HL-60 (cell line): ENCODE measurements at regions not wholly inside any gene's neighbourhood (a gene's known extent, or its start where the extent isn't known, plus 50 kb on each side); places are given as distances from the start of the nearest gene placed in this dataset.

Source experiments
- DNase-seq, 2 experiments: peaks; one replicate each; pipeline ENCODE4 v3.0.0-alpha.2; 2010 to 2020; ENCODE audit warnings: low read depth in 1 of 2, low spot score in 1 of 2
- H3K27ac ChIP-seq: fragments of 250-450 bp; sonication (Bioruptor Pico); replicated peaks from 2 replicates; pipeline ENCODE4 v1.5.1; 2020; ENCODE audit warnings: mild to moderate bottlenecking, moderate library complexity
- H3K27me3 ChIP-seq: fragments of 250-450 bp; sonication (Bioruptor Pico); 2 replicates; pipeline ENCODE4 v1.5.1; 2021; ENCODE audit warnings: mild to moderate bottlenecking, moderate library complexity; ENCODE audit not compliant: insufficient read depth, poor library complexity, severe bottlenecking
- H3K4me3 ChIP-seq: replicated peaks from 2 replicates; pipeline ENCODE4 v1.5.1; 2011; ENCODE audit warnings: mild to moderate bottlenecking, control low read depth, low read length; ENCODE audit not compliant: insufficient read depth
- GABPA ChIP-seq: IDR thresholded peaks from 2 replicates; pipeline ENCODE4 v1.6.1; 2012; ENCODE audit warnings: low read depth
- POLR2AphosphoS5 ChIP-seq: IDR thresholded peaks from 2 replicates; pipeline ENCODE4 v1.6.1; 2012; ENCODE audit warnings: low read depth
- SPI1 ChIP-seq: IDR thresholded peaks from 2 replicates; pipeline ENCODE4 v1.6.1; 2012; ENCODE audit warnings: low read depth, mild to moderate bottlenecking, borderline replicate concordance
- TF ChIP-seq, protein P1 (sequence below): IDR thresholded peaks from 2 replicates; pipeline ENCODE4 v1.6.1; 2012; ENCODE audit warnings: low read depth; ENCODE audit not compliant: insufficient replicate concordance
- TF ChIP-seq, protein P2 (sequence below): IDR thresholded peaks from one replicate; pipeline ENCODE4 v1.5.1; 2011; ENCODE audit warnings: low read length, control low read depth, inconsistent platforms; ENCODE audit not compliant: insufficient read depth

DNA sequence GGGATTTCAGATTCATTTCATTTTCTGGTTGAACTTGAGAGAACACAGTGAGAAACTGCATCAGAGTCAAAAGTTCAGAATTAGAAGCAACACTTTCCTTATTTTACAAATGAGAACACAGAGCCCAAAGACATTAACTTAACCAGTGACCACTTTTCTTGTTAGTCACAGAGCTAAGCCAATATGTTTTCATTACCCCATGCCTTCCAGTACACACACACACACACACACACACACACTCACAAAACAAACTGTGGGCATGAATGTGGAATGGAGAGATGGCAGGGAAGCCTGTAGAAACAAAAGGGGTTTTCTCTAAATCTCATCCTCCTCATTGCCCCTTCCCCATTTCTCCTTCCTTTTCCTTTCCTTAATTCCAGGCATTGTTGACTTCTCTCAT lies 267.4 kb upstream of the GADL1 start:
- Histone ChIP-seq H3K4me3 (no peak overlapping the region), H3K27ac (no peak overlapping the region), H3K27me3 (no peaks in the 10 kb centered on the region)
- TF ChIP-seq, protein P1, sequence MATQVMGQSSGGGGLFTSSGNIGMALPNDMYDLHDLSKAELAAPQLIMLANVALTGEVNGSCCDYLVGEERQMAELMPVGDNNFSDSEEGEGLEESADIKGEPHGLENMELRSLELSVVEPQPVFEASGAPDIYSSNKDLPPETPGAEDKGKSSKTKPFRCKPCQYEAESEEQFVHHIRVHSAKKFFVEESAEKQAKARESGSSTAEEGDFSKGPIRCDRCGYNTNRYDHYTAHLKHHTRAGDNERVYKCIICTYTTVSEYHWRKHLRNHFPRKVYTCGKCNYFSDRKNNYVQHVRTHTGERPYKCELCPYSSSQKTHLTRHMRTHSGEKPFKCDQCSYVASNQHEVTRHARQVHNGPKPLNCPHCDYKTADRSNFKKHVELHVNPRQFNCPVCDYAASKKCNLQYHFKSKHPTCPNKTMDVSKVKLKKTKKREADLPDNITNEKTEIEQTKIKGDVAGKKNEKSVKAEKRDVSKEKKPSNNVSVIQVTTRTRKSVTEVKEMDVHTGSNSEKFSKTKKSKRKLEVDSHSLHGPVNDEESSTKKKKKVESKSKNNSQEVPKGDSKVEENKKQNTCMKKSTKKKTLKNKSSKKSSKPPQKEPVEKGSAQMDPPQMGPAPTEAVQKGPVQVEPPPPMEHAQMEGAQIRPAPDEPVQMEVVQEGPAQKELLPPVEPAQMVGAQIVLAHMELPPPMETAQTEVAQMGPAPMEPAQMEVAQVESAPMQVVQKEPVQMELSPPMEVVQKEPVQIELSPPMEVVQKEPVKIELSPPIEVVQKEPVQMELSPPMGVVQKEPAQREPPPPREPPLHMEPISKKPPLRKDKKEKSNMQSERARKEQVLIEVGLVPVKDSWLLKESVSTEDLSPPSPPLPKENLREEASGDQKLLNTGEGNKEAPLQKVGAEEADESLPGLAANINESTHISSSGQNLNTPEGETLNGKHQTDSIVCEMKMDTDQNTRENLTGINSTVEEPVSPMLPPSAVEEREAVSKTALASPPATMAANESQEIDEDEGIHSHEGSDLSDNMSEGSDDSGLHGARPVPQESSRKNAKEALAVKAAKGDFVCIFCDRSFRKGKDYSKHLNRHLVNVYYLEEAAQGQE: no peak
- no peak for DNase-seq

DNA sequence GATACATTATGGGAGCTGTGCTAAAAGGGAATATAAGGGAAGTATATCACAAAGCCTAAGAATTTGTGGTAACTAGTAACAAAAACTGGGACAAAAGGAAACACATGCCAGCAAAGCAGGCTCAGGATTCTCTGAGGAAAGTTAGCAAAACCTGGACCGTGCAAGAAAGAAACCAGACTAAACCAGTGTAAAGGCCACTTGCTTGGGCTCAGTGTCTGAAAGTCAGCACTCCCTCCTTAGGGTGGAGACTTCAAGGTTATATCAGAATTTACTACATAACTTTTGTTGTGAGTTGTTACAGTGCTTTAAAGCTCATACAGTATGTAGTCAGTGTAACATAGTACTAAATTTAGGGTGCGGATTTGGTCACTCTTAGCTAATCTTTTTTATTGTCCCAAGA lies 269.9 kb upstream of the GADL1 start:
- H3K4me3 ChIP-seq: no peak overlapping the region
- no peak for DNase-seq
- no peaks in the 10 kb centered on the region for H3K27me3 ChIP-seq
- H3K27ac ChIP-seq: no peak overlapping the region
- TF ChIP-seq, protein P2, sequence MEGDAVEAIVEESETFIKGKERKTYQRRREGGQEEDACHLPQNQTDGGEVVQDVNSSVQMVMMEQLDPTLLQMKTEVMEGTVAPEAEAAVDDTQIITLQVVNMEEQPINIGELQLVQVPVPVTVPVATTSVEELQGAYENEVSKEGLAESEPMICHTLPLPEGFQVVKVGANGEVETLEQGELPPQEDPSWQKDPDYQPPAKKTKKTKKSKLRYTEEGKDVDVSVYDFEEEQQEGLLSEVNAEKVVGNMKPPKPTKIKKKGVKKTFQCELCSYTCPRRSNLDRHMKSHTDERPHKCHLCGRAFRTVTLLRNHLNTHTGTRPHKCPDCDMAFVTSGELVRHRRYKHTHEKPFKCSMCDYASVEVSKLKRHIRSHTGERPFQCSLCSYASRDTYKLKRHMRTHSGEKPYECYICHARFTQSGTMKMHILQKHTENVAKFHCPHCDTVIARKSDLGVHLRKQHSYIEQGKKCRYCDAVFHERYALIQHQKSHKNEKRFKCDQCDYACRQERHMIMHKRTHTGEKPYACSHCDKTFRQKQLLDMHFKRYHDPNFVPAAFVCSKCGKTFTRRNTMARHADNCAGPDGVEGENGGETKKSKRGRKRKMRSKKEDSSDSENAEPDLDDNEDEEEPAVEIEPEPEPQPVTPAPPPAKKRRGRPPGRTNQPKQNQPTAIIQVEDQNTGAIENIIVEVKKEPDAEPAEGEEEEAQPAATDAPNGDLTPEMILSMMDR: no peak
- TF ChIP-seq POLR2AphosphoS5 (no peak), GABPA (no peak)
- TF ChIP-seq, protein P1: no peak

DNA sequence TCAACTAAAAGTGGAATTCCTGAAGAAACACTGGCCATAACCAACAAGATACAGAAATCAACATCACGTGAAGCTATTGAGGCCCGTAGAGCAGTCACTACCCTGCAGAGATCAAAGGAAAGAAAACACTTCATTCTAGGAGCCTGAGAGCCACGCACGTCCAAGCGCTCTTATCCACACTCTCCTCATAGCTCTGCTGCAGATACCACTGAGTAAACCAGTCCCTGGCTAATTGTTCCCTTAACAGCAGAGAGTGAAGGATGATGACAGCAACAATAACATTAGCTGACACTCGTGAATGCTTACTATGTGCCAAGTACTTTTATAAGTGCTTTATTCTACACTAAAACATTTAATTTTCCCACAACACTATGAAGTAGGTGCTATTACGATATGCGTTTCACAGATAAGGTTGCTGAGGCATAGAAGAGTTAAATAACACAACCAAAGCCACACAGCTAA lies 271.0 kb upstream of the GADL1 start:
- Histone ChIP-seq H3K27me3 (no peaks in the 10 kb centered on the region), H3K27ac (no peak overlapping the region), H3K4me3 (no peak overlapping the region)
- DNase-seq: no peak
- TF ChIP-seq, protein P1: no peak
- TF ChIP-seq POLR2AphosphoS5: no peak
- TF ChIP-seq, protein P2: no peak
- no peak for TF ChIP-seq SPI1
- TF ChIP-seq GABPA: no peak
